ENCODE measurements at regions not wholly inside any gene's neighbourhood (a gene's known extent, or its start where the extent isn't known, plus 50 kb on each side); places are given as distances from the start of the nearest gene placed in this dataset.

DNA sequence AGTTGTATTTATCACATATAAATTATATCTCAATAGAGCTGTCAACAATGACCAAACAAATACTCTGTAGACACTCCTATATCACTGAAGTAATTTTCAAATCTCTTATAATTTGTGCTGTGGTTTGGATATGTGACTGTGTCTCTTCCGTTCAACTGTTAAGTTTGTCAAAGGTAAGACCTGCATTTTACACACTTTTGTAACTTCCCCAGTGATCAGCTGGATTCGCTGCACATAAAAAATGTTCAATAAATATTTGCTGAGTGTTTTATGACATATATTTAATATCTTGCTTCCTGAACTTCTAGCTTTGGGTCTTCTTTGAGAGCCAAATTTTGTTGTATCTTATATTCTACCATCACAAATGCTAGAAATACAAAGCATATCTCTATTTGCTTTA lies 57.3 kb upstream of the ROCK1 start (continued):
- TF ChIP-seq, protein P1, sequence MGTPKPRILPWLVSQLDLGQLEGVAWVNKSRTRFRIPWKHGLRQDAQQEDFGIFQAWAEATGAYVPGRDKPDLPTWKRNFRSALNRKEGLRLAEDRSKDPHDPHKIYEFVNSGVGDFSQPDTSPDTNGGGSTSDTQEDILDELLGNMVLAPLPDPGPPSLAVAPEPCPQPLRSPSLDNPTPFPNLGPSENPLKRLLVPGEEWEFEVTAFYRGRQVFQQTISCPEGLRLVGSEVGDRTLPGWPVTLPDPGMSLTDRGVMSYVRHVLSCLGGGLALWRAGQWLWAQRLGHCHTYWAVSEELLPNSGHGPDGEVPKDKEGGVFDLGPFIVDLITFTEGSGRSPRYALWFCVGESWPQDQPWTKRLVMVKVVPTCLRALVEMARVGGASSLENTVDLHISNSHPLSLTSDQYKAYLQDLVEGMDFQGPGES (IDR thresholded peaks at IDR 0.05): no peak

DNA sequence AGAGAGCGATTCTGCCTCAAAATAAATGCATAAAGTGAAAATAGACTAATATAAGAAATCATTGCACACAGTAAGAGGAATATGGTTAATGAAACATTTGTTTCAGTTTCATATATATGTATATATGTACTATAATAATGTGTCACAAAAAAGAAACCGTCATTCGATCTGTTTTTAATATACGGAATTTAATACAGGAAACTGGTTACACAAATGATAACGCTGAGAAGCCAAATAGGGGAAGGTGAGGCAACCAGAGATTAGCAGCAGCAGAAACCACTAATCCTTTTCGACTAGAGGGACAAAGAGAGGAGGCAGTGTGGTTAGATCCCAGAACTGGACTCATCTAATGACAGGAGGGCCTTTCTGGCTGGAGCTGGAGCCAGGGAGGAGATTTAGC lies 64.2 kb upstream of the GREB1L start:
- in situ Hi-C loops (cut with MboI): loop anchor here (5.0 to 25.0 kb wide), 2 partner anchors 91 to 206 kb away; no protein-coding TSS in a partner anchor
- no TSS peak for BruUV-seq (replicated peaks)
- Histone ChIP-seq H3K9ac (ENCODE audit: control insufficient read depth, insufficient read depth, low read length) (no peak overlapping the region), H3K27me3 (replicated peaks in 1 of 2; ENCODE audit: control insufficient read depth in 2 of 2, insufficient read depth in 2 of 2, low read length in 1 of 2) (no peaks in the 10 kb centered on the region), H3K4me1 (ENCODE audit: control insufficient read depth, insufficient read depth, low read length) (no peaks in the 10 kb centered on the region), H3K36me3 (ENCODE audit: control insufficient read depth in 2 of 2, insufficient read depth in 2 of 2, low read length in 1 of 2) (no peaks in the 10 kb centered on the region), H3K79me2 (ENCODE audit: control insufficient read depth, insufficient read depth, low read length) (no peaks in the 10 kb centered on the region), H2AFZ (ENCODE audit: control insufficient read depth, low read depth, low read length) (no peak overlapping the region), H3K27ac (ENCODE audit: control insufficient read depth, insufficient read depth) (no peak overlapping the region), H3K4me2 (ENCODE audit: control insufficient read depth, insufficient read depth) (no peak overlapping the region), H4K20me1 (ENCODE audit: control insufficient read depth, insufficient read depth) (no peaks in the 10 kb centered on the region), H3K4me3 (no peak overlapping the region), H3K9me3 (replicated peaks; ENCODE audit: control insufficient read depth, insufficient read depth, low read length) (no peaks in the 10 kb centered on the region)
- DNase-seq (ENCODE audit: low read depth, low spot score): no peak
- intact Hi-C loops (cut with micrococcal nuclease; ENCODE audit: unreplicated experiment): loop anchor here (2.0 to 10.0 kb wide), 6 partner anchors 36 to 207 kb away; partner anchors contain the start of gene ROCK1
- no peak for ATAC-seq
- FAIRE-seq: no peak
- ChIA-PET POLR2A (no interaction called here), SMC1A (ENCODE audit: uncharacterized antibody, unreplicated experiment) (no interaction called here), CTCF (interaction anchor here (2.4 kb wide), 1 partner anchor 14 kb away, joined by 11 read pairs; no protein-coding TSS in a partner anchor), RAD21 (ENCODE audit: unreplicated experiment) (no interaction called here)
- WGBS (ENCODE audit: insufficient coverage, insufficient replicate concordance, low lambda C conversion rate, missing lambda C conversion rate): 35% methylated on average over 6 of the region's 6 CpGs
- TF ChIP-seq, protein P2, sequence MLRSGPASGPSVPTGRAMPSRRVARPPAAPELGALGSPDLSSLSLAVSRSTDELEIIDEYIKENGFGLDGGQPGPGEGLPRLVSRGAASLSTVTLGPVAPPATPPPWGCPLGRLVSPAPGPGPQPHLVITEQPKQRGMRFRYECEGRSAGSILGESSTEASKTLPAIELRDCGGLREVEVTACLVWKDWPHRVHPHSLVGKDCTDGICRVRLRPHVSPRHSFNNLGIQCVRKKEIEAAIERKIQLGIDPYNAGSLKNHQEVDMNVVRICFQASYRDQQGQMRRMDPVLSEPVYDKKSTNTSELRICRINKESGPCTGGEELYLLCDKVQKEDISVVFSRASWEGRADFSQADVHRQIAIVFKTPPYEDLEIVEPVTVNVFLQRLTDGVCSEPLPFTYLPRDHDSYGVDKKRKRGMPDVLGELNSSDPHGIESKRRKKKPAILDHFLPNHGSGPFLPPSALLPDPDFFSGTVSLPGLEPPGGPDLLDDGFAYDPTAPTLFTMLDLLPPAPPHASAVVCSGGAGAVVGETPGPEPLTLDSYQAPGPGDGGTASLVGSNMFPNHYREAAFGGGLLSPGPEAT (IDR thresholded peaks at IDR 0.05; ENCODE audit: low read depth): no peak
- no peak for TF ChIP-seq HDAC6 (IDR thresholded peaks at IDR 0.05; ENCODE audit: unreplicated experiment)
- TF ChIP-seq, protein P3, sequence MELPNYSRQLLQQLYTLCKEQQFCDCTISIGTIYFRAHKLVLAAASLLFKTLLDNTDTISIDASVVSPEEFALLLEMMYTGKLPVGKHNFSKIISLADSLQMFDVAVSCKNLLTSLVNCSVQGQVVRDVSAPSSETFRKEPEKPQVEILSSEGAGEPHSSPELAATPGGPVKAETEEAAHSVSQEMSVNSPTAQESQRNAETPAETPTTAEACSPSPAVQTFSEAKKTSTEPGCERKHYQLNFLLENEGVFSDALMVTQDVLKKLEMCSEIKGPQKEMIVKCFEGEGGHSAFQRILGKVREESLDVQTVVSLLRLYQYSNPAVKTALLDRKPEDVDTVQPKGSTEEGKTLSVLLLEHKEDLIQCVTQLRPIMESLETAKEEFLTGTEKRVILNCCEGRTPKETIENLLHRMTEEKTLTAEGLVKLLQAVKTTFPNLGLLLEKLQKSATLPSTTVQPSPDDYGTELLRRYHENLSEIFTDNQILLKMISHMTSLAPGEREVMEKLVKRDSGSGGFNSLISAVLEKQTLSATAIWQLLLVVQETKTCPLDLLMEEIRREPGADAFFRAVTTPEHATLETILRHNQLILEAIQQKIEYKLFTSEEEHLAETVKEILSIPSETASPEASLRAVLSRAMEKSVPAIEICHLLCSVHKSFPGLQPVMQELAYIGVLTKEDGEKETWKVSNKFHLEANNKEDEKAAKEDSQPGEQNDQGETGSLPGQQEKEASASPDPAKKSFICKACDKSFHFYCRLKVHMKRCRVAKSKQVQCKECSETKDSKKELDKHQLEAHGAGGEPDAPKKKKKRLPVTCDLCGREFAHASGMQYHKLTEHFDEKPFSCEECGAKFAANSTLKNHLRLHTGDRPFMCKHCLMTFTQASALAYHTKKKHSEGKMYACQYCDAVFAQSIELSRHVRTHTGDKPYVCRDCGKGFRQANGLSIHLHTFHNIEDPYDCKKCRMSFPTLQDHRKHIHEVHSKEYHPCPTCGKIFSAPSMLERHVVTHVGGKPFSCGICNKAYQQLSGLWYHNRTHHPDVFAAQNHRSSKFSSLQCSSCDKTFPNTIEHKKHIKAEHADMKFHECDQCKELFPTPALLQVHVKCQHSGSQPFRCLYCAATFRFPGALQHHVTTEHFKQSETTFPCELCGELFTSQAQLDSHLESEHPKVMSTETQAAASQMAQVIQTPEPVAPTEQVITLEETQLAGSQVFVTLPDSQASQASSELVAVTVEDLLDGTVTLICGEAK (IDR thresholded peaks at IDR 0.05; ENCODE audit: borderline replicate concordance): no peak
- no peak for TF ChIP-seq TAF1 (IDR thresholded peaks at IDR 0.05; ENCODE audit: borderline replicate concordance, low read depth, low read length)
- no peak for TF ChIP-seq EP300 (IDR thresholded peaks at IDR 0.05; ENCODE audit: borderline replicate concordance in 1 of 2, control insufficient read depth in 1 of 2, low read depth in 2 of 2, low read length in 2 of 2)
- no peak for TF ChIP-seq BCL11A (IDR thresholded peaks at IDR 0.05; ENCODE audit: low read depth, low read length)
- TF ChIP-seq RCOR1 (conservative IDR thresholded peaks at IDR 0.05; ENCODE audit: low read depth, low read length): no peak
- TF ChIP-seq ZBED1 (IDR thresholded peaks at IDR 0.05; ENCODE audit: borderline replicate concordance): no peak
- no peak for TF ChIP-seq BRCA1 (IDR thresholded peaks at IDR 0.05; ENCODE audit: low read depth, low read length)
- TF ChIP-seq NFYA (IDR thresholded peaks at IDR 0.05; ENCODE audit: borderline replicate concordance, low read depth, low read length): no peak
- no peak for TF ChIP-seq CREM (IDR thresholded peaks at IDR 0.05; ENCODE audit: low read depth)
- TF ChIP-seq LARP7 (IDR thresholded peaks at IDR 0.05): no peak
